GM12878 (cell line): ENCODE measurements at regions not wholly inside any gene's neighbourhood (a gene's known extent, or its start where the extent isn't known, plus 50 kb on each side); places are given as distances from the start of the nearest gene placed in this dataset.

Experiments
- ATAC-seq: fragments of 200-7000 bp; cut with Tn5 transposase; 3 replicates; pipeline ENCODE4 v1.9.1; 2020; ENCODE audit warnings: mild to moderate bottlenecking, moderate library complexity
- BruUV-seq: library from RNA; stranded (reverse); fragments of 400-500 nt; replicated peaks from 2 replicates; lab custom pipeline; 2021; lab: Mats Ljungman, UMichigan
- CTCF ChIA-PET: fragments of 300-600 bp; sonication (Branson Sonifier 250); formaldehyde crosslinking; extraction: SDS; loops from one replicate; lab custom pipeline; 2021; ENCODE audit warnings: inconsistent platforms; lab: Yijun Ruan, JAX
- POLR2A ChIA-PET: fragments of 350-600 bp; formaldehyde crosslinking; extraction: SDS; loops from one replicate; lab custom pipeline; 2021; ENCODE audit warnings: inconsistent platforms; lab: Charles Lee
- RAD21 ChIA-PET: fragments of 300-600 bp; sonication (Branson Sonifier 250); formaldehyde crosslinking; loops from one replicate; lab custom pipeline; 2023; ENCODE audit warnings: antibody characterized with exemption; ENCODE audit not compliant: unreplicated experiment; lab: Charles Lee
- SMC1A ChIA-PET: fragments of 300-600 bp; sonication (Branson Sonifier 250); formaldehyde crosslinking; loops from one replicate; lab custom pipeline; 2023; ENCODE audit not compliant: unreplicated experiment, uncharacterized antibody; lab: Charles Lee
- DNase-seq: peaks from one replicate; pipeline ENCODE4 v3.0.0-alpha.2; 2011; ENCODE audit warnings: low read depth, low spot score
- FAIRE-seq: peaks from 3 replicates; lab custom pipeline; 2011; peaks lifted over from hg19 to GRCh38; lab: Jason Lieb, UNC
- H2AFZ ChIP-seq: 2 replicates; pipeline ENCODE4 v1.6.0; 2011; ENCODE audit warnings: low read depth, low read length, control low read depth; ENCODE audit not compliant: control insufficient read depth
- H3K27ac ChIP-seq: 2 replicates; pipeline ENCODE4 v1.5.1; 2011; ENCODE audit warnings: control low read depth; ENCODE audit not compliant: control insufficient read depth, insufficient read depth
- H3K27me3 ChIP-seq, 2 experiments: replicated peaks in 1 of 2; 2 replicates each; pipeline versions ENCODE4 v1.6.0 to v1.6.1; 2011; ENCODE audit warnings: low read length in 1 of 2; ENCODE audit not compliant: control insufficient read depth in 2 of 2, insufficient read depth in 2 of 2
- H3K36me3 ChIP-seq, 2 experiments: 2 replicates each; pipeline ENCODE4 v1.5.1; 2011; ENCODE audit warnings: low read length in 1 of 2; ENCODE audit not compliant: control insufficient read depth in 2 of 2, insufficient read depth in 2 of 2
- H3K4me1 ChIP-seq: 2 replicates; pipeline ENCODE4 v1.6.1; 2011; ENCODE audit warnings: mild to moderate bottlenecking, low read length, moderate library complexity, mixed read lengths; ENCODE audit not compliant: control insufficient read depth, insufficient read depth
- H3K4me2 ChIP-seq: 2 replicates; pipeline ENCODE4 v1.6.0; 2011; ENCODE audit warnings: control low read depth; ENCODE audit not compliant: control insufficient read depth, insufficient read depth
- H3K4me3 ChIP-seq: fragments of 200-600 bp; sonication (generic); 2 replicates; pipeline ENCODE4 v1.5.1; 2016
- H3K79me2 ChIP-seq: 2 replicates; pipeline ENCODE4 v1.6.0; 2011; ENCODE audit warnings: low read length; ENCODE audit not compliant: control insufficient read depth, insufficient read depth
- H3K9ac ChIP-seq: 2 replicates; pipeline ENCODE4 v1.8.0; 2011; ENCODE audit warnings: low read length, control low read depth, mixed read lengths; ENCODE audit not compliant: control insufficient read depth, insufficient read depth
- H3K9me3 ChIP-seq: replicated peaks from 3 replicates; pipeline ENCODE4 v1.5.1; 2011; ENCODE audit warnings: mild to moderate bottlenecking, low read length; ENCODE audit not compliant: control insufficient read depth, insufficient read depth
- H4K20me1 ChIP-seq: 2 replicates; pipeline ENCODE4 v1.6.0; 2011; ENCODE audit not compliant: control insufficient read depth, insufficient read depth
- CEBPB ChIP-seq, 2 experiments: fragments of 150-350 bp in 1 of 2; IDR thresholded peaks; 2 replicates each; pipeline ENCODE4 v1.6.1; 2012 to 2014; ENCODE audit warnings: low read depth in 2 of 2, low read length in 2 of 2, borderline replicate concordance in 1 of 2, inconsistent platforms in 1 of 2
- CHD1 ChIP-seq: IDR thresholded peaks from 2 replicates; pipeline ENCODE4 v1.6.1; 2012; ENCODE audit warnings: low read depth, low read length, improper control_type of control experiment
- E2F4 ChIP-seq: IDR thresholded peaks from 2 replicates; pipeline ENCODE4 v1.6.1; 2012; ENCODE audit warnings: low read depth, low read length, improper control_type of control experiment
- E2F8 ChIP-seq: fragments of 450-650 bp; IDR thresholded peaks from 2 replicates; pipeline ENCODE4 v1.6.1; 2018; ENCODE audit warnings: mild to moderate bottlenecking, low read depth, moderate library complexity; ENCODE audit not compliant: partially characterized antibody
- NKRF ChIP-seq: fragments of 450-650 bp; conservative IDR thresholded peaks from 2 replicates; pipeline ENCODE4 v1.6.1; 2017; ENCODE audit warnings: mild to moderate bottlenecking, moderate library complexity
- RELB ChIP-seq: fragments of 450-650 bp; IDR thresholded peaks from 2 replicates; pipeline ENCODE4 v1.6.1; 2017; ENCODE audit warnings: low read depth, mild to moderate bottlenecking, moderate library complexity
- WRNIP1 ChIP-seq: IDR thresholded peaks from 2 replicates; pipeline ENCODE4 v1.6.1; 2011; ENCODE audit warnings: low read depth, low read length, improper control_type of control experiment, borderline replicate concordance
- ZBTB33 ChIP-seq: fragments of 450-650 bp; IDR thresholded peaks from 2 replicates; pipeline ENCODE4 v1.6.1; 2017; ENCODE audit warnings: mild to moderate bottlenecking
- ZNF274 ChIP-seq: IDR thresholded peaks from one replicate; pipeline ENCODE4 v1.8.0; 2011; ENCODE audit not compliant: insufficient read length, insufficient read depth
- WGBS: methylation state at CpG from one replicate; pipeline ENCODE4 v1.1.6; 2016; ENCODE audit warnings: low lambda C conversion rate; ENCODE audit not compliant: insufficient replicate concordance, insufficient coverage; ENCODE audit errors: missing lambda C conversion rate; 5-methylcytosine and 5-hydroxymethylcytosine counted together
- in situ Hi-C: fragments of 300-500 bp; cut with MboI; formaldehyde crosslinking; loops from 9 replicates; pipeline ENCODE4 v1.14.3; 2018; ENCODE audit warnings: mixed read lengths
- intact Hi-C: fragments of 100-400 bp; cut with micrococcal nuclease; formaldehyde crosslinking; loops from one replicate; pipeline ENCODE4 v1.14.2; 2022; ENCODE audit not compliant: unreplicated experiment

GRCh38 chr20:40494248-40494647 is 194.8 kb downstream of the MAFB start:
- no peaks in the 10 kb centered on the region; a peak in 1 of 4 replicates for H3K27me3 ChIP-seq
- in situ Hi-C loops = no loop called here
- RAD21 ChIA-PET = no interaction called here
- H4K20me1 ChIP-seq = no peaks in the 10 kb centered on the region
- no peak overlapping the region for H3K4me2 ChIP-seq
- ATAC-seq = no peak
- peaks cover 6% of the 10 kb centered on the region for H3K4me1 ChIP-seq
- H3K79me2 ChIP-seq = no peaks in the 10 kb centered on the region
- no peaks in the 10 kb centered on the region for H3K9me3 ChIP-seq
- WGBS = 4% methylated on average over 3 of the region's 3 CpGs
- SMC1A ChIA-PET = no interaction called here
- no peak overlapping the region for H2AFZ ChIP-seq
- POLR2A ChIA-PET = no interaction called here
- no peak for DNase-seq
- intact Hi-C loops = no loop called here
- TF ChIP-seq NKRF = no peak
- no peak for TF ChIP-seq E2F4
- no peak for TF ChIP-seq E2F8
- TF ChIP-seq CEBPB (IDR thresholded peaks at IDR 0.05; ENCODE audit: borderline replicate concordance in 1 of 2, low read depth in 2 of 2, low read length in 2 of 2) = no peak
- TF ChIP-seq ZBTB33 = no peak
- TF ChIP-seq CHD1 = no peak
- no peak for TF ChIP-seq WRNIP1
- no peak for TF ChIP-seq ZNF274
- TF ChIP-seq RELB = no peak
- TF ChIP-seq, all 136 proteins: peak for 0
- FAIRE-seq = no peak
- no peak overlapping the region for H3K4me3 ChIP-seq
- no peaks in the 10 kb centered on the region for H3K36me3 ChIP-seq
- no peak overlapping the region for H3K9ac ChIP-seq
- CTCF ChIA-PET = no interaction called here
- no peak overlapping the region for H3K27ac ChIP-seq
- BruUV-seq = no TSS peak
